ENCODE measurements at regions not wholly inside any gene's neighbourhood (a gene's known extent, or its start where the extent isn't known, plus 50 kb on each side); places are given as distances from the start of the nearest gene placed in this dataset.

DNA sequence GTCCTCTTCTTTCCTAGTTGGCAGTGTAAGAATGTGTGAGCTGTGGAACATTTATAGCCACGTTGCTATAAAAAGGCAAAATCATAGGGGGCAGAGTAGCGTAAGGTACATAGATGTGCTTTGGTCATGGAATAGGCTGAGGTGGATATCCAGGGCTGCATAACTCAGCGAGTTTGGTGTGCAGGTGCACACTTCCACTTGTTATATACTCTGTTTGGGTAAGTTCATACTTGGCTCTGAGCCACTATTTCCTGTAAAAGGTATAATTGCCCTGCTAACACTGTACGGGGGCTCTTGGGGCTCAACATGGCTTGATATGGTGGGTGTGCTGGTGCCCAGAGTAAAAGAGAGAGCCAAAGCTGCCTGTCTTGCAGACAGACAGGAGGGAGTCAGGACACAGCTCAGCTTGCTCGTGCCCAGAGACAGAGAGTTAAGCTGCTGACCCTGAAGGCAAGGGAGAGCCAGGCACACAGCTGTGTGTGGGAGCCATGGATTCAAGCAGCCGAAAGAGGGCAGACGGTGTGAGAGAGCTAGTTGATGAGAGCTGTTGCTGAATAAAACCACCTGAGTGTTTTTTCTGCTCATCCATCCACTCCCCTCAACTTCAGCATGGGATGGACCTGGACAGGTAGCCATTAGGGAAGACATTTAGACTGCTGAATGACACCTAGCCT is 126.7 kb downstream of the DKK1 start:
- no peaks in the 10 kb centered on the region for H3K4me1 ChIP-seq (ENCODE audit: insufficient read depth, low read length, severe bottlenecking)
- H3K9me2 ChIP-seq (ENCODE audit: low read depth, low read length): no peaks in the 10 kb centered on the region
- TF ChIP-seq EZH2 (IDR thresholded peaks at IDR 0.05; ENCODE audit: borderline replicate concordance, low read length): no peak
- TF ChIP-seq, protein P1, sequence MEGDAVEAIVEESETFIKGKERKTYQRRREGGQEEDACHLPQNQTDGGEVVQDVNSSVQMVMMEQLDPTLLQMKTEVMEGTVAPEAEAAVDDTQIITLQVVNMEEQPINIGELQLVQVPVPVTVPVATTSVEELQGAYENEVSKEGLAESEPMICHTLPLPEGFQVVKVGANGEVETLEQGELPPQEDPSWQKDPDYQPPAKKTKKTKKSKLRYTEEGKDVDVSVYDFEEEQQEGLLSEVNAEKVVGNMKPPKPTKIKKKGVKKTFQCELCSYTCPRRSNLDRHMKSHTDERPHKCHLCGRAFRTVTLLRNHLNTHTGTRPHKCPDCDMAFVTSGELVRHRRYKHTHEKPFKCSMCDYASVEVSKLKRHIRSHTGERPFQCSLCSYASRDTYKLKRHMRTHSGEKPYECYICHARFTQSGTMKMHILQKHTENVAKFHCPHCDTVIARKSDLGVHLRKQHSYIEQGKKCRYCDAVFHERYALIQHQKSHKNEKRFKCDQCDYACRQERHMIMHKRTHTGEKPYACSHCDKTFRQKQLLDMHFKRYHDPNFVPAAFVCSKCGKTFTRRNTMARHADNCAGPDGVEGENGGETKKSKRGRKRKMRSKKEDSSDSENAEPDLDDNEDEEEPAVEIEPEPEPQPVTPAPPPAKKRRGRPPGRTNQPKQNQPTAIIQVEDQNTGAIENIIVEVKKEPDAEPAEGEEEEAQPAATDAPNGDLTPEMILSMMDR (IDR thresholded peaks at IDR 0.05; ENCODE audit: low read length): no peak
- no peak overlapping the region for H3K4me3 ChIP-seq (ENCODE audit: low read depth, low read length, poor library complexity, severe bottlenecking)
- H3K36me3 ChIP-seq (ENCODE audit: insufficient read depth, low read length): no peaks in the 10 kb centered on the region
- H3F3A ChIP-seq (ENCODE audit: insufficient read depth, low read length): no peaks in the 10 kb centered on the region
- H3K4me2 ChIP-seq (ENCODE audit: low read length): no peak overlapping the region
- H3K79me2 ChIP-seq (ENCODE audit: insufficient read depth, low read length): no peaks in the 10 kb centered on the region
- H3K9me3 ChIP-seq (ENCODE audit: low read length): no peaks in the 10 kb centered on the region
- no peak overlapping the region for H2AFZ ChIP-seq (ENCODE audit: low read length)
- no peak overlapping the region for H3K27ac ChIP-seq (ENCODE audit: low read depth, low read length, poor library complexity, severe bottlenecking)
- H3K9ac ChIP-seq (ENCODE audit: low read length): no peak overlapping the region
- H4K20me1 ChIP-seq (ENCODE audit: insufficient read depth, low read length): no peaks in the 10 kb centered on the region
- no peaks in the 10 kb centered on the region for H3K27me3 ChIP-seq (ENCODE audit: insufficient read depth, low read length)

DNA sequence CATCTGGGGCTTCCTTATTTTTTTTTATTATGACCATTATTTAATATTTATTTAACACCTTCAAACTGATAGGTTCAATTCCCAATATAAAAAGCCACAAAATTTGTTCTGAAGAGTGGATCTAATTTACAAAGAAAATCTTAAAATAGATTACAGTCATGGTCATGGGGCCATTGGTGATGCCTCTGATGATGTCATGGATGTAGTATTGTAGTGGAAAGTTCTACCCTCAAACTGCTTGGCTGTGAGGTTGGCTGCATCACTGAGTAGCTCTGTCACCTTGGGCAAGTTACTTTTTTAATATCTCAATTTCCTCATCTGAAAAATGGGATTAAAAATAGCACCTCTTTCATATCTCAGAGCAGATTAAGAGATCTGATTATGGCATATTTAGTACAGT is 128.5 kb downstream of the DKK1 start:
- no peak overlapping the region for H3K27ac ChIP-seq (ENCODE audit: low read depth, low read length, poor library complexity, severe bottlenecking)
- no peaks in the 10 kb centered on the region for H3K36me3 ChIP-seq (ENCODE audit: insufficient read depth, low read length)
- no peaks in the 10 kb centered on the region for H3K9me2 ChIP-seq (ENCODE audit: low read depth, low read length)
- no peak overlapping the region for H2AFZ ChIP-seq (ENCODE audit: low read length)
- H4K20me1 ChIP-seq (ENCODE audit: insufficient read depth, low read length): no peaks in the 10 kb centered on the region
- H3K27me3 ChIP-seq (ENCODE audit: insufficient read depth, low read length): no peaks in the 10 kb centered on the region
- no peaks in the 10 kb centered on the region for H3K79me2 ChIP-seq (ENCODE audit: insufficient read depth, low read length)
- TF ChIP-seq EZH2 (IDR thresholded peaks at IDR 0.05; ENCODE audit: borderline replicate concordance, low read length): no peak
- TF ChIP-seq, protein P1 (IDR thresholded peaks at IDR 0.05; ENCODE audit: low read length): no peak
- no peaks in the 10 kb centered on the region for H3K9me3 ChIP-seq (ENCODE audit: low read length)
- H3K9ac ChIP-seq (ENCODE audit: low read length): no peak overlapping the region
- H3K4me3 ChIP-seq (ENCODE audit: low read depth, low read length, poor library complexity, severe bottlenecking): no peak overlapping the region
- H3K4me2 ChIP-seq (ENCODE audit: low read length): no peak overlapping the region
- no peaks in the 10 kb centered on the region for H3K4me1 ChIP-seq (ENCODE audit: insufficient read depth, low read length, severe bottlenecking)
- no peaks in the 10 kb centered on the region for H3F3A ChIP-seq (ENCODE audit: insufficient read depth, low read length)

DNA sequence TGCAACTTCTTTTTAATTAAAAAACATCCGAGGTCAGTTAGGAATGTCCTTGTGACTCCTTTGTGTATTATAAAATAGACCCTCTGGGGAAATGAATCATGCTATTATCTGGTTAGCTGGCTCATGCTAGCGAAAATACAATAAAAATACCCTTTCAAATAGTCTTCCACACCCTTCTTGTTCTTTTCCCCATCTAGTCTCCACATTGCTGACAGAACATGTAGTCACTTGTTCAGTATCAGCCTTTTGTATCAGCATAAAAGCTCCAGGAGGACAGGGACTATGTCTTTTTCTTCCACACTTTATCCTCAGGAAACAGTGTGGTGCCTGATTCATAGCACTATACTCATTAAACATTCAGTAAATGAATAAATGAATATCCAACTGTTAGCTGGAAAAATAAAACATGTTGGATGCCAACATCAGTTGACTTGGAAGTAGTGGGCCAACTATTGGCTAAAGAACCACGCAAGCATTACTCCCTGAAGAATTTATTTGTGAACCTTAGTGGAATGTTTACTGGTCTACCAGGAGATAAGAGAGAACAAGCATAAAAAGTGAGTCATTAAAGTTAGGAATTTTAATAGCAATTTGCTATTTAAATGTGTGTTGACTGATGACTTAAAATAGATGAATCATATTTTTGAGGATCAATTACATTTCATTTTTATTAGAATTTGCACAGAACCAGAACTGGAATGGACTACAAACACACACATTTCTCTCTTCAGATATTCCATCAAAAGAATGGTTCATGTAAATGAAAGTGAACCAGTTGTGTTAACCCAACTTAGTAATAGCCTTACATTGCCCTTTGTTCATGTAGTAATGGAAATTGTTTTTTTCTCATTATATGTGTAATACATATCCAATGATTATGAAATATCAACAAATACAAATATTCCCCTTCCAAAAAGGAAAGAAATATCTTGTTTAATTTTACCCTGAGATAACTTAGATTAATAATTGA is 129.6 kb downstream of the DKK1 start:
- no peak overlapping the region for H3K27ac ChIP-seq (ENCODE audit: low read depth, low read length, poor library complexity, severe bottlenecking)
- no peak overlapping the region for H3K4me3 ChIP-seq (ENCODE audit: low read depth, low read length, poor library complexity, severe bottlenecking)
- no peaks in the 10 kb centered on the region for H3K9me3 ChIP-seq (ENCODE audit: low read length)
- no peaks in the 10 kb centered on the region for H3K4me1 ChIP-seq (ENCODE audit: insufficient read depth, low read length, severe bottlenecking)
- H3K36me3 ChIP-seq (ENCODE audit: insufficient read depth, low read length): no peaks in the 10 kb centered on the region
- no peaks in the 10 kb centered on the region for H4K20me1 ChIP-seq (ENCODE audit: insufficient read depth, low read length)
- no peaks in the 10 kb centered on the region for H3F3A ChIP-seq (ENCODE audit: insufficient read depth, low read length)
- H3K27me3 ChIP-seq (ENCODE audit: insufficient read depth, low read length): no peaks in the 10 kb centered on the region
- H2AFZ ChIP-seq (ENCODE audit: low read length): no peak overlapping the region
- H3K9me2 ChIP-seq (ENCODE audit: low read depth, low read length): no peaks in the 10 kb centered on the region
- H3K4me2 ChIP-seq (ENCODE audit: low read length): no peak overlapping the region
- TF ChIP-seq, protein P1 (IDR thresholded peaks at IDR 0.05; ENCODE audit: low read length): no peak
- TF ChIP-seq EZH2 (IDR thresholded peaks at IDR 0.05; ENCODE audit: borderline replicate concordance, low read length): no peak
- H3K9ac ChIP-seq (ENCODE audit: low read length): no peak overlapping the region
- no peaks in the 10 kb centered on the region for H3K79me2 ChIP-seq (ENCODE audit: insufficient read depth, low read length)
